Neural cell (in vitro differentiated cells): ENCODE measurements at regions not wholly inside any gene's neighbourhood (a gene's known extent, or its start where the extent isn't known, plus 50 kb on each side); places are given as distances from the start of the nearest gene placed in this dataset.

ENCODE experiments used
- H2AFZ ChIP-seq: fragments of 200-600, 300-800 bp; sonication (generic), shearing (Covaris generic); 2 replicates; pipeline ENCODE4 v1.6.0; 2014; ENCODE audit warnings: low read depth, mild to moderate bottlenecking, antibody characterized with exemption, low read length, moderate library complexity
- H3F3A ChIP-seq: fragments of 200-600 bp; shearing (Covaris generic); 2 replicates; pipeline ENCODE4 v1.6.1; 2016; ENCODE audit warnings: mild to moderate bottlenecking, moderate library complexity, mixed read lengths, antibody characterized with exemption, low read length; ENCODE audit not compliant: insufficient read depth, poor library complexity, severe bottlenecking
- H3K27ac ChIP-seq: fragments of 200-600, 300-800 bp; sonication (generic), shearing (Covaris generic); 2 replicates; pipeline ENCODE4 v1.5.1; 2014; ENCODE audit warnings: mild to moderate bottlenecking, low read length, moderate library complexity
- H3K27me3 ChIP-seq: fragments of 300-800, 200-600 bp; sonication (generic), shearing (Covaris generic); 2 replicates; pipeline ENCODE4 v1.6.0; 2014; ENCODE audit warnings: mild to moderate bottlenecking, low read depth, low read length, moderate library complexity; ENCODE audit not compliant: insufficient read depth
- H3K36me3 ChIP-seq: fragments of 300-800, 200-600 bp; sonication (generic), shearing (Covaris generic); 2 replicates; pipeline ENCODE4 v1.5.1; 2014; ENCODE audit warnings: mild to moderate bottlenecking, antibody characterized with exemption, low read length, moderate library complexity; ENCODE audit not compliant: insufficient read depth
- H3K4me2 ChIP-seq: fragments of 300-800, 200-600 bp; sonication (generic), shearing (Covaris generic); 2 replicates; pipeline ENCODE4 v1.6.0; 2014; ENCODE audit warnings: mild to moderate bottlenecking, low read length
- H3K4me3 ChIP-seq: fragments of 300-800, 200-600 bp; sonication (generic), shearing (Covaris generic); 2 replicates; pipeline ENCODE4 v1.5.1; 2014; ENCODE audit warnings: mild to moderate bottlenecking, low read length, moderate library complexity
- H3K79me2 ChIP-seq: fragments of 200-600 bp; shearing (Covaris generic); replicated peaks from 2 replicates; pipeline ENCODE4 v1.6.0; 2014; ENCODE audit warnings: mild to moderate bottlenecking, low read length, moderate library complexity; ENCODE audit not compliant: insufficient read depth
- H3K9ac ChIP-seq: fragments of 300-800, 200-600 bp; sonication (generic), shearing (Covaris generic); 2 replicates; pipeline ENCODE4 v1.6.1; 2016; ENCODE audit warnings: mild to moderate bottlenecking, low read length, mixed read lengths
- H3K9me2 ChIP-seq: fragments of 200-600 bp; shearing (Covaris generic); 2 replicates; pipeline ENCODE4 v1.6.1; 2016; ENCODE audit warnings: mild to moderate bottlenecking, low read length, mixed read lengths; ENCODE audit not compliant: insufficient read depth
- H3K9me3 ChIP-seq: fragments of 200-600, 300-800 bp; sonication (generic), shearing (Covaris generic); 2 replicates; pipeline ENCODE4 v1.6.1; 2016; ENCODE audit warnings: mild to moderate bottlenecking, mixed run types, low read length, moderate library complexity, mixed read lengths
- H4K20me1 ChIP-seq: fragments of 200-600 bp; shearing (Covaris generic); 2 replicates; pipeline ENCODE4 v1.6.1; 2016; ENCODE audit warnings: mild to moderate bottlenecking, mixed run types; ENCODE audit not compliant: insufficient read depth
- CTCF ChIP-seq: fragments of 450-650 bp; IDR thresholded peaks from 2 replicates; pipeline ENCODE4 v1.5.1; 2014; ENCODE audit warnings: antibody characterized with exemption, mild to moderate bottlenecking, moderate library complexity; ENCODE audit not compliant: poor library complexity, severe bottlenecking
- EP300 ChIP-seq: fragments of 450-650 bp; conservative IDR thresholded peaks from 2 replicates; pipeline ENCODE4 v1.6.1; 2014; ENCODE audit warnings: antibody characterized with exemption, mild to moderate bottlenecking, moderate library complexity; ENCODE audit not compliant: poor library complexity, severe bottlenecking
- EZH2 ChIP-seq: fragments of 200-600, 300-800 bp; shearing (Covaris generic), sonication (generic); IDR thresholded peaks from 2 replicates; pipeline ENCODE4 v1.6.1; 2014; ENCODE audit warnings: antibody characterized with exemption, low read length, borderline replicate concordance, mild to moderate bottlenecking; ENCODE audit not compliant: insufficient read depth, poor library complexity, severe bottlenecking
- MXI1 ChIP-seq: fragments of 450-650 bp; conservative IDR thresholded peaks from 2 replicates; pipeline ENCODE4 v1.6.1; 2014; ENCODE audit warnings: antibody characterized with exemption, mild to moderate bottlenecking; ENCODE audit not compliant: poor library complexity, severe bottlenecking
- POLR2AphosphoS5 ChIP-seq: IDR thresholded peaks from 2 replicates; pipeline ENCODE4 v1.6.1; 2012
- RAD21 ChIP-seq: fragments of 450-650 bp; conservative IDR thresholded peaks from 2 replicates; pipeline ENCODE4 v1.6.1; 2014; ENCODE audit warnings: antibody characterized with exemption, mild to moderate bottlenecking, moderate library complexity
- REST ChIP-seq: IDR thresholded peaks from 2 replicates; pipeline ENCODE4 v1.6.1; 2012; ENCODE audit warnings: borderline replicate concordance
- SMC3 ChIP-seq: fragments of 450-650 bp; conservative IDR thresholded peaks from 2 replicates; pipeline ENCODE4 v1.6.1; 2014; ENCODE audit warnings: antibody characterized with exemption, mild to moderate bottlenecking, moderate library complexity; ENCODE audit not compliant: poor library complexity
- TAF1 ChIP-seq: IDR thresholded peaks from 2 replicates; pipeline ENCODE4 v1.6.1; 2012; ENCODE audit warnings: low read depth

GRCh38 chr1:185656663-185657062 is 77.5 kb upstream of the HMCN1 start:
- H3K27me3 ChIP-seq = no peaks in the 10 kb centered on the region
- H3K36me3 ChIP-seq = no peaks in the 10 kb centered on the region
- H3K9me2 ChIP-seq = no peaks in the 10 kb centered on the region
- no peak overlapping the region for H3K9ac ChIP-seq
- H3K27ac ChIP-seq = no peak overlapping the region
- TF ChIP-seq REST (no peak), EP300 (no peak), RAD21 (no peak), CTCF (no peak), POLR2AphosphoS5 (no peak), EZH2 (no peak), SMC3 (no peak), MXI1 (no peak), TAF1 (no peak)
- H2AFZ ChIP-seq = no peak overlapping the region
- H3K79me2 ChIP-seq = no peaks in the 10 kb centered on the region
- no peak overlapping the region for H3K4me3 ChIP-seq
- H3K4me2 ChIP-seq = no peak overlapping the region
- H4K20me1 ChIP-seq = no peaks in the 10 kb centered on the region
- no peaks in the 10 kb centered on the region for H3F3A ChIP-seq
- H3K9me3 ChIP-seq = no peaks in the 10 kb centered on the region

GRCh38 chr1:185654952-185655314 is 79.3 kb upstream of the HMCN1 start:
- Histone ChIP-seq H4K20me1 (no peaks in the 10 kb centered on the region), H3K27me3 (no peaks in the 10 kb centered on the region), H3K9me3 (no peaks in the 10 kb centered on the region), H3F3A (no peaks in the 10 kb centered on the region), H3K9ac (no peak overlapping the region), H3K36me3 (no peaks in the 10 kb centered on the region), H3K4me3 (no peak overlapping the region), H3K9me2 (no peaks in the 10 kb centered on the region), H3K79me2 (no peaks in the 10 kb centered on the region), H3K4me2 (no peak overlapping the region), H2AFZ (no peak overlapping the region), H3K27ac (no peak overlapping the region)
- TF ChIP-seq CTCF (no peak), EZH2 (no peak), EP300 (no peak), MXI1 (no peak), REST (no peak), RAD21 (no peak), SMC3 (no peak), POLR2AphosphoS5 (no peak)
